WTC11 (cell line): ENCODE measurements at regions not wholly inside any gene's neighbourhood (a gene's known extent, or its start where the extent isn't known, plus 50 kb on each side); places are given as distances from the start of the nearest gene placed in this dataset.

Source experiments
- ATAC-seq: fragments of 200-7000 bp; cut with Tn5 transposase; 2 replicates; pipeline ENCODE4 v1.10.0; 2021; ENCODE audit warnings: mild to moderate bottlenecking, moderate library complexity
- CTCF ChIA-PET: fragments of 300-600 bp; sonication (Branson Sonifier 250); formaldehyde crosslinking; loops from one replicate; lab custom pipeline; 2021; ENCODE audit warnings: antibody characterized with exemption; lab: Charles Lee
- POLR2A ChIA-PET: fragments of 350-600 bp; sonication (Branson Sonifier 250); formaldehyde crosslinking; loops from one replicate; lab custom pipeline; 2021; ENCODE audit warnings: antibody characterized with exemption; lab: Charles Lee
- DNase-seq: peaks from one replicate; pipeline ENCODE4 v3.0.0; 2021; ENCODE audit warnings: low spot score
- H3K27ac Mint-ChIP-seq: 2 replicates; pipeline ENCODE4 v1.8.0; 2021; ENCODE audit warnings: mixed read lengths
- H3K27me3 Mint-ChIP-seq: 2 replicates; pipeline ENCODE4 v1.8.0; 2021; ENCODE audit warnings: low read depth, mild to moderate bottlenecking, moderate library complexity, mixed read lengths
- H3K36me3 Mint-ChIP-seq: 2 replicates; pipeline ENCODE4 v1.8.0; 2021; ENCODE audit warnings: mixed read lengths
- H3K4me1 Mint-ChIP-seq: 2 replicates; pipeline ENCODE4 v1.8.0; 2022; ENCODE audit warnings: mixed read lengths
- H3K4me3 Mint-ChIP-seq: 2 replicates; pipeline ENCODE4 v1.8.0; 2021; ENCODE audit warnings: mild to moderate bottlenecking, moderate library complexity, mixed read lengths
- H3K9me3 Mint-ChIP-seq: 2 replicates; pipeline ENCODE4 v1.8.0; 2021; ENCODE audit warnings: mixed read lengths
- ATF1 ChIP-seq: sonication (generic); formaldehyde crosslinking; IDR thresholded peaks from 2 replicates; pipeline ENCODE4 v1.8.1; 2023; ENCODE audit warnings: mild to moderate bottlenecking, moderate library complexity, missing genetic modification reagents
- E2F1 ChIP-seq: sonication (generic); formaldehyde crosslinking; IDR thresholded peaks from 2 replicates; pipeline ENCODE4 v1.8.0; 2022; ENCODE audit warnings: mild to moderate bottlenecking, missing genetic modification reagents
- IRF2 ChIP-seq: sonication (generic); formaldehyde crosslinking; IDR thresholded peaks from 2 replicates; pipeline ENCODE4 v1.8.0; 2022; ENCODE audit warnings: low read depth, missing genetic modification reagents, borderline replicate concordance
- KAT7 ChIP-seq: sonication (generic); formaldehyde crosslinking; IDR thresholded peaks from 2 replicates; pipeline ENCODE4 v1.8.1; 2023; ENCODE audit warnings: missing genetic modification reagents, mild to moderate bottlenecking, borderline replicate concordance
- MLX ChIP-seq: sonication (generic); formaldehyde crosslinking; IDR thresholded peaks from 2 replicates; pipeline ENCODE4 v1.8.1; 2023; ENCODE audit warnings: mild to moderate bottlenecking, missing genetic modification reagents, moderate library complexity
- NFATC4 ChIP-seq: fragments of 250-450 bp; sonication (Bioruptor Pico); IDR thresholded peaks from 2 replicates; pipeline ENCODE4 v1.9.0; 2021; ENCODE audit warnings: mild to moderate bottlenecking
- NR1H2 ChIP-seq: sonication (generic); formaldehyde crosslinking; IDR thresholded peaks from 2 replicates; pipeline ENCODE4 v1.9.0; 2021; ENCODE audit warnings: mild to moderate bottlenecking, moderate library complexity, missing genetic modification reagents
- NR2C2 ChIP-seq: sonication (generic); formaldehyde crosslinking; IDR thresholded peaks from 2 replicates; pipeline ENCODE4 v1.8.0; 2022; ENCODE audit warnings: mild to moderate bottlenecking, missing genetic modification reagents
- RELA ChIP-seq: sonication (generic); formaldehyde crosslinking; IDR thresholded peaks from 2 replicates; pipeline ENCODE4 v1.8.1; 2022; ENCODE audit warnings: missing genetic modification reagents, mild to moderate bottlenecking, borderline replicate concordance
- RORB ChIP-seq: fragments of 250-450 bp; sonication (Bioruptor Pico); IDR thresholded peaks from 2 replicates; pipeline ENCODE4 v1.9.0; 2021; ENCODE audit warnings: mild to moderate bottlenecking
- SOX15 ChIP-seq: fragments of 250-450 bp; sonication (Bioruptor Pico); IDR thresholded peaks from 2 replicates; pipeline ENCODE4 v1.9.0; 2021; ENCODE audit warnings: mild to moderate bottlenecking
- SP1 ChIP-seq: sonication (generic); formaldehyde crosslinking; conservative IDR thresholded peaks from 2 replicates; pipeline ENCODE4 v1.8.1; 2022; ENCODE audit warnings: missing genetic modification reagents
- TEAD1 ChIP-seq: sonication (generic); formaldehyde crosslinking; IDR thresholded peaks from 2 replicates; pipeline ENCODE4 v1.8.0; 2022; ENCODE audit warnings: mild to moderate bottlenecking, missing genetic modification reagents
- TEAD4 ChIP-seq: sonication (generic); formaldehyde crosslinking; IDR thresholded peaks from 2 replicates; pipeline ENCODE4 v1.8.0; 2022; ENCODE audit warnings: mild to moderate bottlenecking, missing genetic modification reagents
- USF1 ChIP-seq: sonication (generic); formaldehyde crosslinking; IDR thresholded peaks from 2 replicates; pipeline ENCODE4 v1.8.0; 2022; ENCODE audit warnings: mild to moderate bottlenecking, missing genetic modification reagents
- ZNF219 ChIP-seq: sonication (generic); formaldehyde crosslinking; IDR thresholded peaks from 2 replicates; pipeline ENCODE4 v1.8.0; 2023; ENCODE audit warnings: missing genetic modification reagents, mild to moderate bottlenecking, borderline replicate concordance
- ZNF317 ChIP-seq: sonication (generic); formaldehyde crosslinking; IDR thresholded peaks from 2 replicates; pipeline ENCODE4 v1.8.1; 2023; ENCODE audit warnings: low read depth, mild to moderate bottlenecking, moderate library complexity, missing genetic modification reagents, borderline replicate concordance
- ZNF416 ChIP-seq: fragments of 250-450 bp; sonication (Bioruptor Pico); IDR thresholded peaks from 2 replicates; pipeline ENCODE4 v1.9.0; 2021; ENCODE audit warnings: mild to moderate bottlenecking, inconsistent platforms
- ZNF512 ChIP-seq: sonication (generic); formaldehyde crosslinking; IDR thresholded peaks from 2 replicates; pipeline ENCODE4 v1.8.1; 2022; ENCODE audit warnings: missing genetic modification reagents, borderline replicate concordance
- ZSCAN18 ChIP-seq: fragments of 250-450 bp; sonication (Bioruptor Pico); IDR thresholded peaks from 2 replicates; pipeline ENCODE4 v2.1.2; 2022; ENCODE audit warnings: mild to moderate bottlenecking, moderate library complexity
- TF ChIP-seq, protein P1 (sequence below): fragments of 250-450 bp; sonication (Bioruptor Pico); IDR thresholded peaks from 2 replicates; pipeline ENCODE4 v1.9.0; 2021; ENCODE audit warnings: moderate library complexity, mild to moderate bottlenecking, inconsistent platforms, borderline replicate concordance

GRCh38 chr22:17314487-17314886 is 54.8 kb upstream of the CECR2 start:
- peaks cover 17% of the 10 kb centered on the region for H3K4me1 Mint-ChIP-seq
- H3K27ac Mint-ChIP-seq, result peak overlapping the region; percentile 27; the same call in 1 of the 2 replicates
- POLR2A ChIA-PET, result no interaction called here
- ATAC-seq (no peak), DNase-seq (no peak)
- TF ChIP-seq MLX (no peak), KAT7 (CRISPR knock-in tag) (no peak), ATF1 (CRISPR knock-in tag) (no peak), E2F1 (CRISPR knock-in tag) (no peak), ZNF416 (CRISPR knock-in tag) (no peak), RORB (CRISPR knock-in tag) (no peak)
- TF ChIP-seq, all 79 proteins: peak for 0
- CTCF ChIA-PET, result no interaction called here
- Mint-ChIP-seq H3K36me3 (no peaks in the 10 kb centered on the region), H3K27me3 (no peaks in the 10 kb centered on the region; the same call in 1 of the 2 replicates), H3K4me3 (no peak overlapping the region), H3K9me3 (no peaks in the 10 kb centered on the region)

DNA sequence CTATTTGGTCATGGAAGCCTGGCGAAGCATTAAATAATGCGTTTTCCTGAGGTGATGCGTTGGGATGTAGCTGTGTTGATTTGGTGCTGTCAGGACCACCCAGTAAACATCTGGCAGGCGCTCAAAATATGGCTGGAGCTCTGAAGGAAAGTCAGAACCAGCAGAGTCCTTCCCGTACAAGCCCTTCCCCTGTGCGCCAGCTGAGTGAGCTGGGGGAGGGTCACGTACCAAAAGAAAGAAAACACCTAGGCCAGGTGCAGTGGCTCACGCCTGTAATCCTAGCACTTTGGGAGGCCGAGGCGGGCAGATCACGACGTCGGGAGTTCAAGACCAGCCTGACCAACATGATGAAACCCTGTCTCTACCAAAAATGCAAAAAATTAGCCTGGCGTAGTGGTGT is 55.6 kb upstream of the CECR2 start:
- H3K9me3 Mint-ChIP-seq, result no peaks in the 10 kb centered on the region
- CTCF ChIA-PET, result interaction anchor here (1.0 kb wide), 1 partner anchor 142 kb away, joined by 3 read pairs; no protein-coding TSS in a partner anchor
- TF ChIP-seq USF1 (no peak), ZNF416 (CRISPR knock-in tag) (no peak), IRF2 (CRISPR knock-in tag) (no peak), ZNF317 (no peak), NR1H2 (no peak), NR2C2 (CRISPR knock-in tag) (no peak), SOX15 (no peak)
- TF ChIP-seq, all 79 proteins: peak for 0

DNA sequence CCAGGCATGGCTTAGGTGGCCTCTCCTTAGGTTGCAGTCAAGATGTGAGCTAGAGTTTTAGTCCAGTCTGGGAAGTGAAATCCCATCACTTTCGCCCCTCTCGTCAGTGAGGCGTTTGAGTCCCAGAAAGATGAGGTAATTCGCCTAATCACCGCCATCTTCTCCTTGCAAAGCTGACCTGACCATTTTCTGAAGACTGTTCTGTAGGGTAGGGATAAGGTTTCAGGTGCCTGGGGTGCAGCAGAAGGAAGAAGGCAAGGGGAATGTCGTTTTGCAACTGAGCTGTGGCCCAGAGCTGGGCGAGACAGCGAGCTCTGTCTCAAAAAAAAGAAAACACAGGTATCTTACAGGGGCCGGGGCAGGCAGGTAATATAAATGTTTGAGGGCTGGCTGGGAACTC is 61.7 kb upstream of the CECR2 start:
- Mint-ChIP-seq H3K4me3 (no peak overlapping the region), H3K27me3 (no peaks in the 10 kb centered on the region; the same call in 1 of the 2 replicates), H3K36me3 (no peaks in the 10 kb centered on the region), H3K9me3 (no peaks in the 10 kb centered on the region), H3K4me1 (peaks cover 18% of the 10 kb centered on the region), H3K27ac (peak overlapping the region; percentile 77)
- ATAC-seq, result peak; percentile 70
- ChIA-PET CTCF (interaction anchor here (0.6 to 2.9 kb wide), 13 partner anchors 9 to 194 kb away, joined by 3 to 13 read pairs (median 4); no protein-coding TSS in a partner anchor), POLR2A (interaction anchor here (0.7 to 1.0 kb wide), 2 partner anchors 61 to 153 kb away, joined by 3 to 4 read pairs; partner anchors contain the start of gene CECR2)
- DNase-seq, result no peak
- TF ChIP-seq NR1H2, result no peak
- no peak for TF ChIP-seq SP1 (CRISPR knock-in tag)
- no peak for TF ChIP-seq NR2C2 (CRISPR knock-in tag)
- TF ChIP-seq TEAD4, result no peak
- no peak for TF ChIP-seq RELA (CRISPR knock-in tag)
- TF ChIP-seq ZNF219 (CRISPR knock-in tag), result no peak
- TF ChIP-seq, protein P1, sequence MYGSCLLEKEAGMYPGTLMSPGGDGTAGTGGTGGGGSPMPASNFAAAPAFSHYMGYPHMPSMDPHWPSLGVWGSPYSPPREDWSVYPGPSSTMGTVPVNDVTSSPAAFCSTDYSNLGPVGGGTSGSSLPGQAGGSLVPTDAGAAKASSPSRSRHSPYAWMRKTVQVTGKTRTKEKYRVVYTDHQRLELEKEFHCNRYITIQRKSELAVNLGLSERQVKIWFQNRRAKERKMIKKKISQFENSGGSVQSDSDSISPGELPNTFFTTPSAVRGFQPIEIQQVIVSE (CRISPR knock-in tag), result no peak
- TF ChIP-seq ZSCAN18 (CRISPR knock-in tag), result no peak
- no peak for TF ChIP-seq ZNF317
- TF ChIP-seq TEAD1 (CRISPR knock-in tag), result no peak
- TF ChIP-seq ZNF512 (CRISPR knock-in tag), result no peak
- TF ChIP-seq NFATC4 (CRISPR knock-in tag), result no peak
- TF ChIP-seq USF1, result no peak

More for the DNA sequence above, 55.6 kb upstream of the CECR2 start:
- Mint-ChIP-seq H3K27ac (no peak overlapping the region), H3K4me3 (no peak overlapping the region), H3K36me3 (no peaks in the 10 kb centered on the region), H3K4me1 (peaks cover 11% of the 10 kb centered on the region), H3K27me3 (no peaks in the 10 kb centered on the region; the same call in 1 of the 2 replicates)
- DNase-seq (no peak), ATAC-seq (no peak)
- POLR2A ChIA-PET, result interaction anchor here (1.0 kb wide), 1 partner anchor 47 kb away, joined by 3 read pairs; no protein-coding TSS in a partner anchor
